GM19455 (cell line): ENCODE measurements at regions not wholly inside any gene's neighbourhood (a gene's known extent, or its start where the extent isn't known, plus 50 kb on each side); places are given as distances from the start of the nearest gene placed in this dataset.

Experiments used
- ATAC-seq: cut with Tn5 transposase; IDR thresholded peaks from one replicate; pipeline ENCODE4 v1.9.1; 2021; ENCODE audit not compliant: unreplicated experiment

DNA sequence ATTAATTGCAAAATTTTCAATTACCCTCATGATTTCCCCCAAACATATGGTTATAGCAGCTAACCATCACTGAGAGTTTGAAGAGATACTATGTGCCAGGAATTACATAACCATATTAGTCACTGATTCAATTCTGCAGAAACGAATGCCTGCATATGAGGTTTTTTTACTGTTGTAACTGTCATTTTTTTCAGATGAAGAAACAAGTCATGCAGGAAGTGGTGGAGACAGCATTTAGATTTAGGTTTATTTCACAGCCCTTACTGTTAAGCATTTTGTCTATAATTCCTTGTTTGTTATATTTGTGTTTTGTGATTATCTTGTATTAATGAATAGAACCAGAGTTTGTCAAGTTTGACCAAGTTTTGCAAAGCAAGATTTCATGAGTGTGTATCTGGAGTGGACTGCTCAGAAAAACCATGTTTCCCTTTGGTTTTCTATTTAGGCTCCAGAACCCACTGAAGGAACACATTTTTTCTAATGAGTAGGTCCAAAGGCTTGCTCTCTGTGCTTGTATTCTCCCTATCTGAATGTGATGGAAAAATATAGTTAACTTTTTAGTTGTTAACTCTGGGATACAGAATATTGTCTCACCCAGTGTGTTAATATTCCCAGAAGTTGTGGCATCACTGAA, 308.5 kb upstream of the ADAMTS5 start:
- no peak for ATAC-seq

- ATAC-seq = no peak
Measured at GRCh38 chr21:27269644-27270043, 302.8 kb upstream of the ADAMTS5 start.

GRCh38 chr21:27268290-27268689, 301.4 kb upstream of the ADAMTS5 start:
- ATAC-seq = no peak

DNA sequence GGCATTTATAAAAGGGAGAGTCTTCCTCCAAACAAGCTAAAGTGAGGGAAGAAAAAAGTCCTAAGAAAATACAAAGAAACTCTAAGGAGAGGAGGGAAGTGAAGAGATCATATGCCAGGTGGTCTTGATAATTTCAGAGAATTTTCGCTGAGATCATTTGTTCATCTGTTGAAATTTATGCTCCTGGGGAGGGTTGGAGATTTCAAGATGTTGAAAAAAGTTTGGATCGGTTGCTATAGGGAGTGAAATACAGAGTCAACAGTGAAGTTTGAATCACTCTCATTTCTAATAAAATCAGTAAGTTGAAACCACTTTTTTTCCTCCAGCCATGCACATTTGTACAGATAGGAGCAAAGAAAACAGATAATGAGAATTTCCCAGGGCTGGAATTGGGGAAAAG, 299.1 kb upstream of the ADAMTS5 start:
- no peak for ATAC-seq

DNA sequence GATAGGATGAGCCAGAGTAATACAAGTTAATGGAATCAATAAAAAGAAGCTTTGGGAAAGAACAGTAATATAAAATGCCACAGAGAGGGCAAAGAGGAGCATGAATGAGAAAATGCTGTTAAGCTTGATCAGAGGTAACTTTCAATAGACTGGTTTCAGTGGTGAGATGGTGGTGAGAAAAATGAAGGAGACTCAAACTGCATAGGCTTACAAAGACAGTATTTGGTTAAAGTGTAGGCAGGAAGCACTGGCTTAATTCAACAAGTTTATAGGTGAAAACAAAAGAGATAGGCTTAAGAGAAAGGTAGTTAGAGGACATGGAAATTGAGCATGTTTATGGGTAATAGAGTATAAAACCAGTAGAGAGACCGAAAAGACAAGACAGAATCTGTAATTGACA, 298.6 kb upstream of the ADAMTS5 start:
- ATAC-seq = no peak

DNA sequence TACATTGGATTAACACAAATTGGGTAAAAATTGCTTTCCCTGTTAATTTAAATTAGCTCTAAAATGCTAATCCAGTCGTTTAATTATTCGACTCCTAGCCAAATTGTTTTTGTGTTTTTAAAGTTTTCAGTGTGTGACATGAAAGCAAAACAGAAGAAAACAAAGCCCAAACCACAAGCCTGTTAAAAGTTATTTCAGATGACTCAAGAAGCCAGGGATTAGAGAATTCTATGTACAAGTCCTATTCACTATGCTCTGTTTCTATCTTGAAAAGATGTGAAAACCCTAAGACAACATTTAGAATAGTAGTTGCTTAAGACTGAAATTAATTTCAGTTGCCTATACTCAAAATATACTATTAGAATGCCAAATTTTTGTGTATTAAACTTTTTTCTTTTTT, 294.8 kb upstream of the ADAMTS5 start:
- ATAC-seq = no peak

GRCh38 chr21:27260728-27261127, 293.8 kb upstream of the ADAMTS5 start:
- ATAC-seq = no peak

GRCh38 chr21:27258742-27259448, 292.0 kb upstream of the ADAMTS5 start:
- ATAC-seq = no peak

GRCh38 chr21:27257908-27258556, 291.1 kb upstream of the ADAMTS5 start:
- ATAC-seq = no peak

DNA sequence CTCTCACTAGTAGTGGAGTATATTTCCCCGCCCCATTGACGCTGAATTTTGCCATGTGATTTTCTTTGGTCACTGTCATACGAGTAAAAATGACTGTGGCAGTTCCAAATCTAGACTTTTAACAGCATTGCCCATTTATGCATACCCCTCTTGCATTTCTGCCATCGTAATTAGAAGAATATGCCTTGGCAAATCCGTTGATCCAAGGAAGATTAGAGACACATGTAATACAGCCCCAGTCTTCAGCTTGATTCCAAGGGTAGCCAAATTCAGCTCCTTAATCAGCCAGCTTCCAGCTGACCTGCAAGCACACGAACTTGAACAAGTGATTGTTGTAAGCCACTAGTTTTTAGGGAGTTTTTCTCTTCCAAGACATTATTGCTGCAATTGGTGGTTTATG, 290.3 kb upstream of the ADAMTS5 start:
- no peak for ATAC-seq

GRCh38 chr21:27251752-27252151, 284.9 kb upstream of the ADAMTS5 start:
- ATAC-seq = no peak

DNA sequence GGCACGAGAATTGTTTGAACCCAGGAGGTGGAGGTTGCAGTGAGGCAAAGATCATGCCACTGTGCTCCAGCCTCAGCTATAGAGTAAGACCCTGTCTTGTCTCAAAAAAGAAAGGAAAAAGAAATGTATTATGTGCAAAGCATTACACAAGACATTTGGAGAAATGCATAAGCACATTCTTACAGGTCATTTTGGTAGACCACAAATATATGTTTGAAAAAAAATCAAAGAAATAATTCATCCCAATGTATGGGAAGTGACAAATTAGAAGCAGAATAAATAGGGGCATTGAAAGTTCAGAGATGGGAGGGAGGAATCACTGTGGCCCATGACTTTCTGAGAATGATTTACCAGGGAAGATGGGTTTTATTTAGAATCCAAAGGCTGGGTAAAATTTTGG, 283.5 kb upstream of the ADAMTS5 start:
- no peak for ATAC-seq

GRCh38 chr21:27248814-27249213, 281.9 kb upstream of the ADAMTS5 start:
- ATAC-seq = no peak

- ATAC-seq = no peak
Measured at GRCh38 chr21:27246741-27247140, 279.9 kb upstream of the ADAMTS5 start.

DNA sequence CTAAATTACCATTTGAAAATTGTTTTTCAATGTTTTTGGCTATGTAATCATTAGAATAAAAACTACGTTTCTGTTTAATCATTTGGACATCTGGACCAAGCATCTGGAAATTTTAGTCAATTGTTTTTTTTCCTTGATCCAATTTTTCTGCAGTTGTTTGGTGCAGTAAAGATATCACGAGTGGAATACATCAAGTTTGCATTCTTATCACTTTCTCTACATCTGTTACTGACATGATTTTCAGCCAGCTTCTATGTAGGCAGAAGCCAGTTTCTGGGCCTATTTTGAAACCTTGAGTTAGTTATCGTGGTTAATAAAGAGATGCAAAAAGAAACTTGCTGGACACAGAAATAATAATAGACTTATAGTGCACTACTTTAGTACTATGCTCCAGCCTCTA, 277.9 kb upstream of the ADAMTS5 start:
- no peak for ATAC-seq

GRCh38 chr21:27244352-27244751, 277.5 kb upstream of the ADAMTS5 start:
- no peak for ATAC-seq

- no peak for ATAC-seq
Measured at GRCh38 chr21:27240839-27241238, 274.0 kb upstream of the ADAMTS5 start.

DNA sequence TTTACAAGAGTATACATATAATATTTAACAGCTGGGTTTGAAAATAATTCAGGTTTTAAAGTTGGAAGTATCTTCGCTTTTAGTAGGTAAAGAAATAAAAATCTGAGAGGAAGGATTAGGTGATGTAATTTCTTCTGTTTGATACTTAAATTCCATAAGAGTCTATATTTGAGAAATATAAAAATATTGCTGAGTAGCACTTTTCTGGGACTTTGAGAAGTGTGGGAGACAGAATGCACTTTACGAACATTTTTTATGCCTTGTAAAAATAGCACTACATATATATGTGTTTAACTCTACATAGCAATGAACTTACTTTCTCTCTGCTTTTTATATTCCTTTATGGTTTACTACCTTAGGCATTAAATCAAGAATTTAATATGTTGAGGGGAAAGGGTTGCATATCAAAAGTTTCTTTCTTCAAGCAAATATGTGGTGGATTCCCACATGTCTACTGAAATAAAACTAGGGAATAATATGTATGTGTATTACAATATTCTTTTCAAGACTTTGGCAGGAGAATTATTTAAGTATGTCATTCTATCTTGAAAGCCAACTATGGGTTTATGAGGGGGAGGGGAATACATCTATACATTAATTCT, 266.7 kb upstream of the ADAMTS5 start:
- no peak for ATAC-seq

GRCh38 chr21:27225940-27226339, 259.1 kb upstream of the ADAMTS5 start:
- no peak for ATAC-seq

GRCh38 chr21:27225151-27225550, 258.3 kb upstream of the ADAMTS5 start:
- no peak for ATAC-seq

- ATAC-seq = no peak
Measured at GRCh38 chr21:27224169-27224568, 257.3 kb upstream of the ADAMTS5 start.

DNA sequence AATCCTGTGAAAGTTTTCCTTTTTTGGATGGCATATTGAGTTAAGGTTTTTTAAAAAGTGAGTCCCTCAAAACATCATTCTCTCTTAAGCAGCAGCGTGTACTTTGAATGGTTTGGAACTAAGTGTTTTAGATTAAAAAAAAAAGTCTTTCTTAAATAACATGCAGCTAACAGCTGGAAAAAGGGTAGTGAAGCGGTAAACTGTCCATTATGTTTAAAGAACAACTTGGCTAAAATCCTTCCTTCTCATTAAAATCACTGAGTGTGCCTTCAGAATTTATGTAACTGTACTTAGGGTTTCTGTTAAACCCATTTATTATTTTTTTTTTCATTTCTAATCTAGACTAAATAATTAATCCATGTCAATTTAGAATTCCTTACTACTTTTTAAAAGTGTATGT, 254.2 kb upstream of the ADAMTS5 start:
- ATAC-seq = no peak
